ENCODE measurements at regions not wholly inside any gene's neighbourhood (a gene's known extent, or its start where the extent isn't known, plus 50 kb on each side); places are given as distances from the start of the nearest gene placed in this dataset.

GRCh38 chr14:96931751-96932150 lies 134.6 kb downstream of the VRK1 start:
- no peak for DNase-seq

GRCh38 chr14:96934638-96935330 lies 137.6 kb downstream of the VRK1 start:
- DNase-seq = no peak

GRCh38 chr14:96938946-96939345 lies 141.8 kb downstream of the VRK1 start:
- DNase-seq = no peak

- no peak for DNase-seq
Measured at GRCh38 chr14:96940009-96940408, 142.8 kb downstream of the VRK1 start.

- no peak for DNase-seq
Measured at GRCh38 chr14:96944297-96944696, 147.1 kb downstream of the VRK1 start.

GRCh38 chr14:96945721-96946120 lies 148.5 kb downstream of the VRK1 start:
- no peak for DNase-seq

GRCh38 chr14:96949594-96949993 lies 152.4 kb downstream of the VRK1 start:
- no peak for DNase-seq

GRCh38 chr14:96951511-96951910 lies 154.3 kb downstream of the VRK1 start:
- DNase-seq = no peak

- DNase-seq = no peak
Measured at GRCh38 chr14:96953087-96953874, 156.1 kb downstream of the VRK1 start.

- no peak for DNase-seq
Measured at GRCh38 chr14:96953875-96954185, 156.6 kb downstream of the VRK1 start.

GRCh38 chr14:96956464-96957239 lies 159.5 kb downstream of the VRK1 start:
- DNase-seq = no peak

- no peak for DNase-seq
Measured at GRCh38 chr14:96958057-96958456, 160.9 kb downstream of the VRK1 start.

GRCh38 chr14:96959992-96960391 lies 162.8 kb downstream of the VRK1 start:
- no peak for DNase-seq

GRCh38 chr14:96960598-96961116 lies 163.5 kb downstream of the VRK1 start:
- DNase-seq = no peak

GRCh38 chr14:96961895-96962294 lies 164.7 kb downstream of the VRK1 start:
- no peak for DNase-seq

- DNase-seq = no peak
Measured at GRCh38 chr14:96962337-96962736, 165.2 kb downstream of the VRK1 start.

- DNase-seq = no peak
Measured at GRCh38 chr14:96964726-96965415, 167.7 kb downstream of the VRK1 start.

- DNase-seq = no peak
Measured at GRCh38 chr14:96965885-96966595, 168.9 kb downstream of the VRK1 start.

- DNase-seq = no peak
Measured at GRCh38 chr14:96975116-96975515, 177.9 kb downstream of the VRK1 start.

GRCh38 chr14:96978525-96979272 lies 181.5 kb downstream of the VRK1 start:
- DNase-seq = no peak

GRCh38 chr14:96979611-96980074 lies 182.5 kb downstream of the VRK1 start:
- DNase-seq = no peak

Data from HCEC 1CT (cell line).